HepG2 (cell line): ENCODE measurements at regions not wholly inside any gene's neighbourhood (a gene's known extent, or its start where the extent isn't known, plus 50 kb on each side); places are given as distances from the start of the nearest gene placed in this dataset. TPM values are rescaled to one million over a fixed set of nuclear protein-coding genes. Genes with fewer than 3 reads are reported as not detected.

Experiments used
- ATAC-seq: fragments of 200-7000 bp; cut with Tn5 transposase; 3 replicates; pipeline ENCODE4 v1.9.1; 2020; ENCODE audit warnings: mild to moderate bottlenecking, moderate library complexity
- BruUV-seq: library from RNA; stranded (reverse); fragments of 400-500 nt; replicated peaks from 2 replicates; lab custom pipeline; 2021; lab: Mats Ljungman, UMichigan
- CTCF ChIA-PET: fragments of 300-600 bp; formaldehyde crosslinking; extraction: SDS; loops from one replicate; lab custom pipeline; 2021; ENCODE audit warnings: low total read pairs, inconsistent platforms, low intra/inter-chr PET ratio; lab: Yijun Ruan, JAX
- POLR2A ChIA-PET: fragments of 350-600 bp; sonication (Branson Sonifier 250); formaldehyde crosslinking; loops from one replicate; lab custom pipeline; 2020; ENCODE audit warnings: antibody characterized with exemption, inconsistent platforms; lab: Yijun Ruan, JAX
- DNase-seq: peaks from one replicate; pipeline ENCODE4 v3.0.0-alpha.2; 2015; ENCODE audit warnings: low spot score
- FAIRE-seq: peaks from 3 replicates; lab custom pipeline; 2011; peaks lifted over from hg19 to GRCh38; lab: Jason Lieb, UNC
- H2AFZ ChIP-seq: one replicate; pipeline ENCODE4 v1.6.1; 2011; ENCODE audit warnings: low read length, inconsistent platforms
- H3K27ac ChIP-seq: fragments of 300-600 bp; 3 replicates; pipeline ENCODE4 v1.8.0; 2011; ENCODE audit warnings: mixed run types, mild to moderate bottlenecking, mixed read lengths, low read length, inconsistent platforms; ENCODE audit not compliant: insufficient read depth; ENCODE audit errors: extremely low read length
- H3K27me3 ChIP-seq, 2 experiments: fragments of 200-600 bp in 1 of 2; 2 replicates in 1 of 2; 3 replicates in 1 of 2; pipeline versions ENCODE4 v1.6.0 to v1.8.0; 2011; ENCODE audit warnings: low read length in 2 of 2, mild to moderate bottlenecking in 2 of 2, moderate library complexity in 2 of 2, inconsistent platforms in 1 of 2; ENCODE audit not compliant: insufficient read depth in 2 of 2, control insufficient read depth in 1 of 2
- H3K36me3 ChIP-seq, 2 experiments: fragments of 200-600 bp in 1 of 2; replicated peaks in 1 of 2; 2 replicates in 1 of 2; 3 replicates in 1 of 2; pipeline versions ENCODE4 v1.5.1 to v1.8.0; 2011; ENCODE audit warnings: low read length in 2 of 2, inconsistent platforms in 1 of 2; ENCODE audit not compliant: insufficient read depth in 2 of 2, control insufficient read depth in 1 of 2
- H3K4me1 ChIP-seq: 2 replicates; pipeline ENCODE4 v1.5.1; 2012; ENCODE audit warnings: low read length, inconsistent platforms; ENCODE audit not compliant: insufficient read depth
- H3K4me2 ChIP-seq: 2 replicates; pipeline ENCODE4 v1.6.0; 2011; ENCODE audit warnings: low read depth, low read length, inconsistent platforms
- H3K4me3 ChIP-seq, 3 experiments: fragments of 200-600 bp in 1 of 3; sonication (generic), shearing (Covaris generic) in 1 of 3; replicated peaks in 1 of 3; 2 replicates each; pipeline ENCODE4 v1.5.1; 2011 to 2016; ENCODE audit warnings: low read length in 3 of 3, inconsistent platforms in 2 of 3, low read depth in 2 of 3, mild to moderate bottlenecking in 2 of 3, control low read depth in 1 of 3, mixed read lengths in 1 of 3; ENCODE audit not compliant: insufficient read depth in 1 of 3
- H3K79me2 ChIP-seq: one replicate; pipeline ENCODE4 v1.6.1; 2011; ENCODE audit warnings: low read length, inconsistent platforms; ENCODE audit not compliant: insufficient read depth
- H3K9ac ChIP-seq: 2 replicates; pipeline ENCODE4 v1.6.0; 2011; ENCODE audit warnings: mild to moderate bottlenecking, low read depth, low read length, inconsistent platforms; ENCODE audit not compliant: insufficient read depth
- H3K9me3 ChIP-seq: 2 replicates; pipeline ENCODE4 v1.5.1; 2012; ENCODE audit warnings: mild to moderate bottlenecking, low read length
- H4K20me1 ChIP-seq: 2 replicates; pipeline ENCODE4 v1.6.0; 2011; ENCODE audit warnings: inconsistent platforms, mild to moderate bottlenecking, low read length, moderate library complexity; ENCODE audit not compliant: insufficient read depth
- FLYWCH1 ChIP-seq: sonication (generic); formaldehyde crosslinking; IDR thresholded peaks from 2 replicates; pipeline ENCODE4 v1.8.1; 2023; ENCODE audit warnings: mild to moderate bottlenecking, missing genetic modification reagents
- MAFF ChIP-seq: IDR thresholded peaks from 2 replicates; pipeline ENCODE4 v1.6.1; 2011; ENCODE audit warnings: low read depth, low read length, improper control_type of control experiment
- MAFK ChIP-seq, 2 experiments: IDR thresholded peaks in 1 of 2; conservative IDR thresholded peaks in 1 of 2; 2 replicates each; pipeline ENCODE4 v1.6.1; 2011; ENCODE audit warnings: improper control_type of control experiment in 2 of 2, low read length in 2 of 2
- ZNF225 ChIP-seq: sonication (generic); formaldehyde crosslinking; IDR thresholded peaks from 2 replicates; pipeline ENCODE4 v1.4.0; 2020; ENCODE audit warnings: mild to moderate bottlenecking, missing genetic modification reagents
- ZNF251 ChIP-seq: sonication (generic); formaldehyde crosslinking; IDR thresholded peaks from 2 replicates; pipeline ENCODE4 v1.9.0; 2021; ENCODE audit warnings: mild to moderate bottlenecking, missing genetic modification reagents
- WGBS: methylation state at CpG from one replicate; pipeline ENCODE4 v1.1.6; 2017; ENCODE audit warnings: low lambda C conversion rate; 5-methylcytosine and 5-hydroxymethylcytosine counted together
- in situ Hi-C: cut with HindIII; loops from 2 replicates; pipeline ENCODE4 v1.10.0; 2017; ENCODE audit warnings: low pct_unique_long_range_greater_than_20kb; ENCODE audit not compliant: extremely low pct_ligation_motif_present
- intact Hi-C: fragments of 100-400 bp; cut with micrococcal nuclease; formaldehyde crosslinking; loops from one replicate; pipeline ENCODE4 v1.10.0; 2022; ENCODE audit not compliant: unreplicated experiment
- microRNA counts: library from miRNA; unstranded; fragments of <30 nt; microRNA quantifications from one replicate; lab custom pipeline; 2015
- microRNA-seq: library from miRNA; unstranded; fragments of <30 nt; microRNA quantifications from one replicate; pipeline ENCODE4, GENCODE V29; 2020
- small RNA-seq, 3 experiments: library from RNA; depleted of rRNA; stranded (forward); fragments of <200 nt; gene quantifications; one replicate each; pipeline ENCODE3, GENCODE V24; 2012; ENCODE audit warnings: low read depth in 2 of 3, low replicate concordance in 1 of 3; ENCODE audit not compliant: insufficient read length in 3 of 3, insufficient read depth in 2 of 3
- TF ChIP-seq, protein P1 (sequence below): sonication (generic); formaldehyde crosslinking; IDR thresholded peaks from 2 replicates; pipeline ENCODE4 v1.5.1; 2020; ENCODE audit warnings: mild to moderate bottlenecking, missing genetic modification reagents, borderline replicate concordance
- TF ChIP-seq, protein P2 (sequence below): sonication (generic); formaldehyde crosslinking; conservative IDR thresholded peaks from 2 replicates; pipeline ENCODE4 v1.4.0; 2020; ENCODE audit warnings: missing genetic modification reagents

DNA sequence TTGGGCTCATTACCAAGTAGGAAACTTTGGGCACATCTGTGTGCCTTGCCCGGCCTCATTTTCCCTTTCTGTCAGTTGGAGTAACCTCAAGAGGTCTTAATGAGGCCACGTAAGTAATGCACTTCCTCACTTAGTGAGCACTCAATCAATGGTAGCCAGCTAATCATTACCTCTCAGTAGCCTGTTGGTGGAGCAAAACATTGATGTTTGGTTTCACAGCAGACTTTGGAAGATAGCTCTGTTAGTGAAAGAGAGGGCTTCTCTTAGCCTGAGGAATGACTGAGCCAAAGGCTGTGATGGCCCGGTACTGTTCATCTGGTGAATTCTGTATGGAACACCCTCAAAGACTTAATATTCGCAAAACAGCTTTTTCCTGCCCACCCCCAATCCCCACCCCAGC is 55.9 kb upstream of the ID4 start (continued):
- TF ChIP-seq, protein P1, sequence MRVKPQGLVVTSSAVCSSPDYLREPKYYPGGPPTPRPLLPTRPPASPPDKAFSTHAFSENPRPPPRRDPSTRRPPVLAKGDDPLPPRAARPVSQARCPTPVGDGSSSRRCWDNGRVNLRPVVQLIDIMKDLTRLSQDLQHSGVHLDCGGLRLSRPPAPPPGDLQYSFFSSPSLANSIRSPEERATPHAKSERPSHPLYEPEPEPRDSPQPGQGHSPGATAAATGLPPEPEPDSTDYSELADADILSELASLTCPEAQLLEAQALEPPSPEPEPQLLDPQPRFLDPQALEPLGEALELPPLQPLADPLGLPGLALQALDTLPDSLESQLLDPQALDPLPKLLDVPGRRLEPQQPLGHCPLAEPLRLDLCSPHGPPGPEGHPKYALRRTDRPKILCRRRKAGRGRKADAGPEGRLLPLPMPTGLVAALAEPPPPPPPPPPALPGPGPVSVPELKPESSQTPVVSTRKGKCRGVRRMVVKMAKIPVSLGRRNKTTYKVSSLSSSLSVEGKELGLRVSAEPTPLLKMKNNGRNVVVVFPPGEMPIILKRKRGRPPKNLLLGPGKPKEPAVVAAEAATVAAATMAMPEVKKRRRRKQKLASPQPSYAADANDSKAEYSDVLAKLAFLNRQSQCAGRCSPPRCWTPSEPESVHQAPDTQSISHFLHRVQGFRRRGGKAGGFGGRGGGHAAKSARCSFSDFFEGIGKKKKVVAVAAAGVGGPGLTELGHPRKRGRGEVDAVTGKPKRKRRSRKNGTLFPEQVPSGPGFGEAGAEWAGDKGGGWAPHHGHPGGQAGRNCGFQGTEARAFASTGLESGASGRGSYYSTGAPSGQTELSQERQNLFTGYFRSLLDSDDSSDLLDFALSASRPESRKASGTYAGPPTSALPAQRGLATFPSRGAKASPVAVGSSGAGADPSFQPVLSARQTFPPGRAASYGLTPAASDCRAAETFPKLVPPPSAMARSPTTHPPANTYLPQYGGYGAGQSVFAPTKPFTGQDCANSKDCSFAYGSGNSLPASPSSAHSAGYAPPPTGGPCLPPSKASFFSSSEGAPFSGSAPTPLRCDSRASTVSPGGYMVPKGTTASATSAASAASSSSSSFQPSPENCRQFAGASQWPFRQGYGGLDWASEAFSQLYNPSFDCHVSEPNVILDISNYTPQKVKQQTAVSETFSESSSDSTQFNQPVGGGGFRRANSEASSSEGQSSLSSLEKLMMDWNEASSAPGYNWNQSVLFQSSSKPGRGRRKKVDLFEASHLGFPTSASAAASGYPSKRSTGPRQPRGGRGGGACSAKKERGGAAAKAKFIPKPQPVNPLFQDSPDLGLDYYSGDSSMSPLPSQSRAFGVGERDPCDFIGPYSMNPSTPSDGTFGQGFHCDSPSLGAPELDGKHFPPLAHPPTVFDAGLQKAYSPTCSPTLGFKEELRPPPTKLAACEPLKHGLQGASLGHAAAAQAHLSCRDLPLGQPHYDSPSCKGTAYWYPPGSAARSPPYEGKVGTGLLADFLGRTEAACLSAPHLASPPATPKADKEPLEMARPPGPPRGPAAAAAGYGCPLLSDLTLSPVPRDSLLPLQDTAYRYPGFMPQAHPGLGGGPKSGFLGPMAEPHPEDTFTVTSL (CRISPR knock-in tag), result no peak
- no peak for TF ChIP-seq ZNF251
- TF ChIP-seq ZNF225 (CRISPR knock-in tag), result no peak
- TF ChIP-seq FLYWCH1 (CRISPR knock-in tag), result no peak
- TF ChIP-seq, all 625 proteins: peak for 12

DNA sequence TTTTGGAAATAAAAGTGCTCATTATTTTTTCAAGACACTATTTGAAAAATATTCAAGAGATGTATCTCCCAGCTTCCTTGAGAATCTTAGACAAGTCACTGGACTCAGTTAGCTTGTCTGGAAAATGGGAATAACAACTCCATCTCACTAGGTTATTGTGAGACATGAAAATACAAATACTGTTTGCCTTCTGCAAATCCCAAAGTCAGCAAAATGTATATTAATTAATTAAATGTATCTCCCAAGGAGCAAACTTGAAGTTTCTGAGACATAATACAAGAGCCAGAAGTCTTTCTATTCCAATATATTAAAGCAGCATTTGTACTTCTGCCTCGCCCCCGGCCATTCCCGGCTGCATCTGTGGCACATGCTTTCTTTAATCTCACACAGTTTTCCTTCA is 54.6 kb upstream of the ID4 start:
- peak; percentile 76 for TF ChIP-seq MAFF
- TF ChIP-seq, protein P2, sequence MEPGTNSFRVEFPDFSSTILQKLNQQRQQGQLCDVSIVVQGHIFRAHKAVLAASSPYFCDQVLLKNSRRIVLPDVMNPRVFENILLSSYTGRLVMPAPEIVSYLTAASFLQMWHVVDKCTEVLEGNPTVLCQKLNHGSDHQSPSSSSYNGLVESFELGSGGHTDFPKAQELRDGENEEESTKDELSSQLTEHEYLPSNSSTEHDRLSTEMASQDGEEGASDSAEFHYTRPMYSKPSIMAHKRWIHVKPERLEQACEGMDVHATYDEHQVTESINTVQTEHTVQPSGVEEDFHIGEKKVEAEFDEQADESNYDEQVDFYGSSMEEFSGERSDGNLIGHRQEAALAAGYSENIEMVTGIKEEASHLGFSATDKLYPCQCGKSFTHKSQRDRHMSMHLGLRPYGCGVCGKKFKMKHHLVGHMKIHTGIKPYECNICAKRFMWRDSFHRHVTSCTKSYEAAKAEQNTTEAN (CRISPR knock-in tag), result no peak
- peak; percentile 76 to 84 for TF ChIP-seq MAFK (conservative IDR thresholded peaks at IDR 0.05 in 1 of 2, IDR thresholded peaks at IDR 0.05 in 1 of 2; ENCODE audit: low read length in 2 of 2)
- no TSS peak for BruUV-seq
- Histone ChIP-seq H3K4me2 (no peak overlapping the region), H3K9ac (no peak overlapping the region), H3K4me1 (peaks cover 15% of the 10 kb centered on the region), H3K27me3 (no peaks in the 10 kb centered on the region), H4K20me1 (no peaks in the 10 kb centered on the region), H3K27ac (no peak overlapping the region), H3K9me3 (no peaks in the 10 kb centered on the region), H3K79me2 (no peaks in the 10 kb centered on the region), H3K4me3 (no peak overlapping the region), H3K36me3 (no peaks in the 10 kb centered on the region), H2AFZ (no peak overlapping the region)
- DNase-seq, result no peak
- no peak for ATAC-seq
- intact Hi-C loops, result no loop called here
- 17% methylated on average over 3 of the region's 3 CpGs for WGBS
- POLR2A ChIA-PET, result no interaction called here
- in situ Hi-C loops, result no loop called here
- FAIRE-seq, result no peak
- CTCF ChIA-PET, result no interaction called here

MicroRNAs encoded in the stretch of these regions (microRNA counts, 767-probe panel; counts per million panel counts)
- not detected for microRNA hsa-miR-548a-3p (lab: Ali Mortazavi, UCI)

Small RNA genes lying in the stretch of these regions (microRNA-seq; reads per million reads assigned to microRNA genes)
- gene MIR548A1, result not detected

Small RNA genes lying in the stretch of these regions (small RNA-seq; reads per million reads assigned to genes)
- gene MIR548A1, result 0 reads per million in 3 experiments
- 0 reads per million in 3 experiments for gene RNA5SP205
- gene RNU6-801P, result 0 reads per million in 3 experiments
